ENCODE measurements at regions not wholly inside any gene's neighbourhood (a gene's known extent, or its start where the extent isn't known, plus 50 kb on each side); places are given as distances from the start of the nearest gene placed in this dataset.

DNA sequence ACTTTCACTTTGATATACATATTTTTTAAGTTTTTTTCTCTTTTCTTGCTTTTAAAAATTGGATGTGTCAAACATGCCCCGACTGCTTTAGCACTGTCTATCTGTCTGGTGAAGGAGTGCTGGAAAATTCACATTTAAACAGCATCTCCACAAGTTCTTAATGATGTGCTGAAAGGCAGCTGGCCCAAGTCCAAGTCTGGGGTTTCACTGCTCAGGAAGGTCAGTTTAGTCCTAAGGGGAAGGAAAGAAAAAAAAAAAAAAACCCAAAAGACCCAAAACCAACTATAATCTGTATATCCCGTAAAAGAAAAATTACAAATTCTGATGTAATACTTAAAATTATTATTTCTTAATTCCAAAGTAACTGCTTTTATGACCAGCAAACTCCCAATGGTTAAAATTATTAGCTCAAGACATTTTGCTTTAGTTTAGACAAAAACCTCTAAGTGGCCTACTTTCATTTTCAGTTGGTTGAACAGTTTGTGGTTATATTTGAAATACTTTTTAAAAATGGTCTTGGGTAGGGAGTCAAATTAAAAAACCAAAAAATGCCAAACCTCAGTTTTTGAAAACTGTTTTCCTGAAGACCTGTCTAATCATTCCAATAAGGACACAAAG, 79.5 kb upstream of the PREP start:
- TF ChIP-seq, protein P1, sequence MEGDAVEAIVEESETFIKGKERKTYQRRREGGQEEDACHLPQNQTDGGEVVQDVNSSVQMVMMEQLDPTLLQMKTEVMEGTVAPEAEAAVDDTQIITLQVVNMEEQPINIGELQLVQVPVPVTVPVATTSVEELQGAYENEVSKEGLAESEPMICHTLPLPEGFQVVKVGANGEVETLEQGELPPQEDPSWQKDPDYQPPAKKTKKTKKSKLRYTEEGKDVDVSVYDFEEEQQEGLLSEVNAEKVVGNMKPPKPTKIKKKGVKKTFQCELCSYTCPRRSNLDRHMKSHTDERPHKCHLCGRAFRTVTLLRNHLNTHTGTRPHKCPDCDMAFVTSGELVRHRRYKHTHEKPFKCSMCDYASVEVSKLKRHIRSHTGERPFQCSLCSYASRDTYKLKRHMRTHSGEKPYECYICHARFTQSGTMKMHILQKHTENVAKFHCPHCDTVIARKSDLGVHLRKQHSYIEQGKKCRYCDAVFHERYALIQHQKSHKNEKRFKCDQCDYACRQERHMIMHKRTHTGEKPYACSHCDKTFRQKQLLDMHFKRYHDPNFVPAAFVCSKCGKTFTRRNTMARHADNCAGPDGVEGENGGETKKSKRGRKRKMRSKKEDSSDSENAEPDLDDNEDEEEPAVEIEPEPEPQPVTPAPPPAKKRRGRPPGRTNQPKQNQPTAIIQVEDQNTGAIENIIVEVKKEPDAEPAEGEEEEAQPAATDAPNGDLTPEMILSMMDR (IDR thresholded peaks at IDR 0.05; ENCODE audit: insufficient read depth, low read length, poor library complexity, severe bottlenecking) = no peak
- no peak for TF ChIP-seq EZH2phosphoT487 (conservative IDR thresholded peaks at IDR 0.05; ENCODE audit: low read length)
